T-helper 1 cell (primary cell): ENCODE measurements at regions not wholly inside any gene's neighbourhood (a gene's known extent, or its start where the extent isn't known, plus 50 kb on each side); places are given as distances from the start of the nearest gene placed in this dataset.

Experiments used
- DNase-seq, 5 donors: peaks; one replicate each; pipeline ENCODE4 v3.0.0-alpha.2; 2012 to 2020

DNA sequence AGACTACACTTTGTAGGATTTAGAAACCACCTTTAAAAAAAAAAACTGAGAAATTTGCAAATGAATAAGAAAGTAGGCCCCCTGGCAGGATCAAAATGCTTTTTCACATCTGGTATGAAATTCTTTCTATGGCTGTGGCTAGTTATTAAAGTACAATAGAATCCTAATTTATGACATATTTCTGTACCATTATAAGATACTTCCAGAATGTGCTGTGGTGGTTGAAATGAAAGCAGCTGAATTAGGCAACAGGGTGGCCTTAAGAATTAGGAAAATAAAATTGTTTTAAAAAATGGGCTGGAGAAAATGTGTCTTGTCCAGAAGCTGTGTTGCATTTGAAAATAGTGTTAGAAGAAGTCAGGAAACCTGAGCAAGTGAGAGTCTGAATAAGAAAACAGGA, 85.9 kb upstream of the PDE3A start:
- DNase-seq = no peak

GRCh38 chr12:20283482-20283881, 84.9 kb upstream of the PDE3A start:
- no peak for DNase-seq

DNA sequence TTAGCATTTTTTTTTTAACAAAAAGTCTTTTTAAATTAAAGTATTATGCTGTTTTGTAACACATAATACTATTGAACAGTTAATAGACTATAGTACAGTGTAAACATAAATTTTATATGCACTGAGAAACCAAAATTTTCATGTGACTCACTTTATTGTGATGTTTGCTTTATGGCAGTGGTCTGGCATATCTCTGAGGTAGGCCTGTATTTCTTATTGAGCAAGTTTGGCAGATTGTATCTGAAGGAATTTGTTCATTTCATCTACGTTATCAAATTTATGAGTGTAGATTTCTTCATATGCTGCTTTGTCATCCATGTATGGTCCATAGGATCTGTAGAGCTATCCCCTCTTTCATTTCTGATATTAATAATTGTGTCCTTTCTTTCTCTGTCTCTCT, 78.8 kb upstream of the PDE3A start:
- no peak for DNase-seq

DNA sequence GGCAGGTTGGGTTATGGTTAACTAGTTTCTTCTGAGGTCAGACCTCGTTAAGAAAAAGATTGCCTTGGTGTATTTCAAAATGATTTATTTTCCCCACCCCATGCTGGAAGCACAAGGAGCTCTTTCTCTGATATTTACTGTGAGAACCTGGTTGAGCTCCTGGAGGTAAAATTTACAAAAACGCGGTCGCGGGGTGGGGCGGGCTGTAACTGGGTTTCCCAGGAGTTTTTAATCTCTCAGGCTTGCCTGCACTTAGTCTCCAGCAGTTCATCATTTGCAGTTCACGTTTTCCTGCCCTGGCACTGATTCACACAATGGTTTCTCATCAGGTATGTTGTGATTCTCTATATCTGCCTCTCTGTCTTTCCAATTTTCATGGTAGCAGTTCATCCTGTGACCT, 67.9 kb upstream of the PDE3A start:
- DNase-seq = no peak

- DNase-seq = no peak
Measured at GRCh38 chr12:20305470-20305869, 62.9 kb upstream of the PDE3A start.

GRCh38 chr12:20309504-20310148, 58.7 kb upstream of the PDE3A start:
- no peak for DNase-seq

GRCh38 chr12:20314328-20314727, 54.0 kb upstream of the PDE3A start:
- no peak for DNase-seq

- DNase-seq = no peak
Measured at GRCh38 chr12:20317554-20317953, 50.8 kb upstream of the PDE3A start.
